ENCODE measurements at regions not wholly inside any gene's neighbourhood (a gene's known extent, or its start where the extent isn't known, plus 50 kb on each side); places are given as distances from the start of the nearest gene placed in this dataset.

GRCh38 chr2:225244933-225245332 is 154.6 kb upstream of the NYAP2 start:
- TF ChIP-seq CTCF (IDR thresholded peaks at IDR 0.05) (no peak), EP300 (IDR thresholded peaks at IDR 0.05) (no peak), POLR2A (IDR thresholded peaks at IDR 0.05) (no peak), POLR2AphosphoS5 (IDR thresholded peaks at IDR 0.05) (no peak)

All from upper lobe of left lung (tissue), 4 donors.